LNCAP (cell line): ENCODE measurements at regions not wholly inside any gene's neighbourhood (a gene's known extent, or its start where the extent isn't known, plus 50 kb on each side); places are given as distances from the start of the nearest gene placed in this dataset.

Experiments used
- TF ChIP-seq, protein P1 (sequence below): fragments of 450-650 bp; IDR thresholded peaks from 2 replicates; pipeline ENCODE4 v1.5.1; 2017; ENCODE audit warnings: mild to moderate bottlenecking

DNA sequence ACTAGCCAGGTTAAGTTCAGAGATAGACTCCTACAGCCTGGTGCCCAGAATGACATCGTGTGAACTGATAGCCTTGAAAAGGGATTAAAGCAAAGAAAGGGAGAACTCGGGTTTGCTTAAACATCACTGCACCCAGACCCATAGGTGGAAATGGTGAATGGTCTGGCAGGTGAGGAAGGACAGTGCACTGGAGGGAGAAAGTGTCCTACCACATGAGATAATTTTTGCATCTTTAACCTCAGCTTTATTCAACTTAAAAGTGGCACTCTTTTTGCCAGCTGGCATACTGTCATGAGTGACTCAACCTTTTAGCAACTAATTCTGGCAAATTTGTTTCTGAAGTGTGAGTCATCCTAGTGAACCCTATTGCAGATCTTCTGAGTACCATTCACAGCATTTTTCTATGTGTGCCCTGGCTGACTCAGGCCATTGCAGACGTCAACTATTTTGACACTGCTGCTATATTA lies 53.0 kb upstream of the DAPP1 start:
- TF ChIP-seq, protein P1, sequence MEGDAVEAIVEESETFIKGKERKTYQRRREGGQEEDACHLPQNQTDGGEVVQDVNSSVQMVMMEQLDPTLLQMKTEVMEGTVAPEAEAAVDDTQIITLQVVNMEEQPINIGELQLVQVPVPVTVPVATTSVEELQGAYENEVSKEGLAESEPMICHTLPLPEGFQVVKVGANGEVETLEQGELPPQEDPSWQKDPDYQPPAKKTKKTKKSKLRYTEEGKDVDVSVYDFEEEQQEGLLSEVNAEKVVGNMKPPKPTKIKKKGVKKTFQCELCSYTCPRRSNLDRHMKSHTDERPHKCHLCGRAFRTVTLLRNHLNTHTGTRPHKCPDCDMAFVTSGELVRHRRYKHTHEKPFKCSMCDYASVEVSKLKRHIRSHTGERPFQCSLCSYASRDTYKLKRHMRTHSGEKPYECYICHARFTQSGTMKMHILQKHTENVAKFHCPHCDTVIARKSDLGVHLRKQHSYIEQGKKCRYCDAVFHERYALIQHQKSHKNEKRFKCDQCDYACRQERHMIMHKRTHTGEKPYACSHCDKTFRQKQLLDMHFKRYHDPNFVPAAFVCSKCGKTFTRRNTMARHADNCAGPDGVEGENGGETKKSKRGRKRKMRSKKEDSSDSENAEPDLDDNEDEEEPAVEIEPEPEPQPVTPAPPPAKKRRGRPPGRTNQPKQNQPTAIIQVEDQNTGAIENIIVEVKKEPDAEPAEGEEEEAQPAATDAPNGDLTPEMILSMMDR: no peak

DNA sequence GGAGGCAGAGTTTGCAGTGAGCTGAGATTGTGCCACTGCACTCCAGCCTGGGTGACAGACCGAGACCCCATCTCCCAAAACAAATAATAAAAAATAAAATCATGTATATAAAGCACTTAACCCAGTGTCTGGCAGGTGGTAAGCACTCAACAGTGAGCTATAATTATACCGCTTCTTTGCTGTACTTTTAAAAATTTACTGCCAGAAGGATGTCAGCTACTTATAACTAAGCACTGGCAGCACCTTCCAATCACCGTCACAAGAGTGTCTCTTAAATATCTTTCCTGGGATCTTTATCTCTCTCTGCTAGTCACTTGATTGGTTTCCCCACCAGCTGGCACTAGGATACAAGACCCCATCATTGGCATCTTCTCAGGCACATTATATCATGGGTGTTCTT lies 53.9 kb upstream of the DAPP1 start:
- TF ChIP-seq, protein P1: no peak

DNA sequence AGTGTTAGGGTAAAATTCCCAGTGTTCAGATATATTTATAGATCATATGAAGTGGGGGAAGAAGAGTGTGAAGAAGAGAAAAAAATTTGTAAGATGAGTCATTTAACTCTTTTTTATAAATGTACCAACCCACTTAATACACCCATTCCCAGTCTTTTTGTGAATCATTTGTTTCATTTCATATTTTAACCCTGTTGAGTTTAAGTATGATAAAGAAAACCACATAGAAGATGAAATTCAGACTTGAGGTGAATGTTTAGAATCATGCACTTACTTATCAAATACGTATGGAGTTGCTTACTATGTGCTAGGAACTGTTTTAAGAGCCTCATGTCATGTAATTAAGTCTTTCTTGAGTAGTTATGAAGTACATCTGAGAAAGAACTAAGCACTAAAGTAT lies 56.6 kb upstream of the DAPP1 start:
- TF ChIP-seq, protein P1: no peak

DNA sequence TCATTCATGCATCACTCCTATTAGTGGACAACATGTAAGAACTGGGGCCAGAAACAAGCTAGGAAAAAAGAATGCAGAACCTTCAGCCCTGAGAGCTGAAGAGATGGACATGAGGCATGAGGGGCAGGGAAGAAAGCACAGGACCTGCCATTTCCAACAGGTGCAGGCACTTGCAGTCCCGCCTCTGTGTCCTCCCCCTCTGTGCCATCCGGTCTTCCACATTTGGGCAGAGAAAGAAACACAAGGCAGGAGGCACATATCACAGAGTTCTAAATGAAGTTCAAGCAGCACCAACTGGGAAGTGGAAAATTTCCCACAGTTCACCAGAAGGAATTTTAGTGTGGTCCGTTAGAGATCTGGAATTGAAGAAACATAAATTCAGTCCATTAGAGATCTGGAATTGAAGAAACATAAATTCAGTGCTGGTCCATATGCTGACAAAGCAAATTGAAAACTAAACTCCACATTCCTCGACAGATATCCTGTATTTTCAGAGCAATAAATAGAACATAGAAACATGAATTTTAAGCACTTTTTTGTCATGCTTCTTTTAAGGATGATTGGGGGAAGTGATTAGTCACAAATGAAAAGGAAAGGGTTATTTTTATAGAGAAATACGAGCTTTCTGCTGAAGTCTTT lies 57.2 kb upstream of the DAPP1 start:
- TF ChIP-seq, protein P1: no peak

DNA sequence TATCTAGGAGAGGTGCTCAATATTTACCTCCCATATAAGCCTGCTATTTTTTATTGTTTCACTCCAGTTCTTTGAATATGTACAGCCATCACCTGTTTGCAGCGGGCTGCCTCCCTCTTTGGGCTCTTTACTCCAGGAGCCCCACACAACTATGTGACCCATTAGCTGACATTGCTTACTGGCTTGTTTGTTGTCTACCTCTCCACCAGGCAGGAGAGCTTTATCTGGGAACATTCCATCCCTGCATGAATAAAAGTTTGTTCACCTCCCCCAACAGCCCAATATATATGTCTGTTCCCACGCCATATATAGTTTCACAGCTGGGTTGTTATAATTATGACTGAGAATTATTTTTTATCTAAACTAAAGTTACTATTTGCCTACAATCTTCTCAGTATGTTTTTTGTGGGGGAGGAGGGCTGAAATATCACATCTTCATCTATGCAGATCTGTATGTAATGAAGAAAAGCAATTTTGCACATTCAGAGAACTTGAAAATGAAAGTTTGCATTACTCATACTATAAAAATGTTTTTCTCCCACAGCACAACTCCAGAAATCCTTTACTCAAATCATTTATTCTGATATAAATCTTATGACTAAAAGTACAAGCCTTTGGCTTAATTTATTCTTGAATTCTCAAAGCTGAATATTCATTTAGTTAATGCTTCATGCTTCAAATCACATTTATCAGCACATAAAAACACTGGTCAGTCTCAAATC lies 61.2 kb upstream of the DAPP1 start:
- TF ChIP-seq, protein P1: no peak

DNA sequence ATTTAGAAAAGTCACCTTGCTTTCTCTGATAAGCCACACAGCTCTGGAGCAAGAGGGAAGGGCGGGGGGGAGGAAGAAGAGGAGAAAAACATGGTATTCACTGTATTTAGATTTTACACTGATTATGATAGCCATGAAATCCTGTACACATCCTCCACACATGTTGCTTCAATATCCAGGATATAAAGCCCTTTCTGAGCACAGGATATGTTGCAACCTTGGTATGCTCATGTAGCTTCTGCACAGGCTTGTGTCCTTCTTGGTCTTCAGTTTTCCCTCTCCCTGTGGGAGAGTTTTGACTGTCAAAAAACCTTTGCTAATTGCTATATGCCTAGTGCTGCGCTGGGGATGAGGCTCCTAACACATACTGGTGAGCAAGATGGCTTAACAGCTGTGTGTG lies 61.9 kb upstream of the DAPP1 start:
- TF ChIP-seq, protein P1: no peak

DNA sequence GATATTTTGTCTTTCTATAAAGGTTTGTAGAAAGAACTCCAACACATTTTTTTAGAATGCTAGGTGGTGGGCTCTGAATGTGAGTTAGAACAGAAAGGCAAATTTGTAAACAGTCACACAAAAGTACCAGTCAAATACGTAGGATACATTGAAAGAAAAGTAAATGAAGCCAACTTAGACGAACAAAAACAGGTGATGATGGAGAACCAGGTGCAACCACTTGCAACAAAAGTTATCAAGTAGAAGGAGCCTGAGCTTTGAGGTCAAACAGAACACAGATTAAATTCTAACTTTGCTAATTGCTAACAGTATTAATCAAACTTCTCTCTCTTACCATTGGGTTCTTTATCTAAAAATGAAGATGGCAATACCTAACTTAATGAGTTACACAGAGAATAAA lies 62.7 kb upstream of the DAPP1 start:
- TF ChIP-seq, protein P1: no peak
